ENCODE measurements at regions not wholly inside any gene's neighbourhood (a gene's known extent, or its start where the extent isn't known, plus 50 kb on each side); places are given as distances from the start of the nearest gene placed in this dataset.

- H3K27me3 Mint-ChIP-seq (ENCODE audit: low read depth): no peaks in the 10 kb centered on the region
These were observed 233.3 kb upstream of the MGAT5 start for GRCh38 chr2:134020608-134021007.

DNA sequence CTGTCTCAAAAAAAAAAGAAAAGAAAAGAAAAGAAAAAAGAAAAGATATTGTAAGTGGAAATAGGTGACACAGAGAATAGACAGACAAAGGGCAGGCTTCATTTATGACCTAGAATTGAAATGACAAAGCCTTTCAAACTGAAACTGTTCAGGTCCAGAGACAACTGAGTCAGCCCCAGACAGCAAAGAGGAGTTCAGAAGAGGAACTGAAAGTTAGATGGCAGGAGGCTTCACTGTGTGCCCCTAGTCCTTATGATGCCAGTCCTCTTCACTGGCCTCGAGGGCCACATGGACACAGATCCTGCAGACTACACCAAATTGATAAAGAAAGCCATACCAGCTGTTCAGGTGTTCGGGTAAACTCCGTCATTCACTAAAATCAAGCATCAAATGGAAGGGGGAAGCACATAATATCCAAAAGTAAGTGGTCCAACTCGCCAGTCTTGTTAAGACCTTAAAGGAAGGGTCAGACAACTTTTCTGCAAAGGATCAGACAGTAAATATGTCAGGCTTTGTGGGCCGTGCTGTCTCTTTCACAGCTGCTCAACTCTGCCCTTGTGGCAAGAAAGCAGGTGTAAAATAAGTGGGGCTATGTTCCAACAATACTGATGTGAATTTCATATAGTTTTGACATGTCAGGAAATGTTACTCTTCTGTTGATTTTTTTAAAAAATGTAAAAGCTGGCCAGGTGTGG lies 231.9 kb upstream of the MGAT5 start:
- Mint-ChIP-seq H3K27ac (ENCODE audit: unreplicated experiment) (no peak overlapping the region), H3K9me3 (no peaks in the 10 kb centered on the region), H3K27me3 (ENCODE audit: low read depth) (no peaks in the 10 kb centered on the region), H3K4me3 (no peak overlapping the region), H3K36me3 (ENCODE audit: low read depth) (no peaks in the 10 kb centered on the region), H3K4me1 (no peaks in the 10 kb centered on the region)
- no peak for DNase-seq (ENCODE audit: low read depth, low spot score)
- TF ChIP-seq, protein P1, sequence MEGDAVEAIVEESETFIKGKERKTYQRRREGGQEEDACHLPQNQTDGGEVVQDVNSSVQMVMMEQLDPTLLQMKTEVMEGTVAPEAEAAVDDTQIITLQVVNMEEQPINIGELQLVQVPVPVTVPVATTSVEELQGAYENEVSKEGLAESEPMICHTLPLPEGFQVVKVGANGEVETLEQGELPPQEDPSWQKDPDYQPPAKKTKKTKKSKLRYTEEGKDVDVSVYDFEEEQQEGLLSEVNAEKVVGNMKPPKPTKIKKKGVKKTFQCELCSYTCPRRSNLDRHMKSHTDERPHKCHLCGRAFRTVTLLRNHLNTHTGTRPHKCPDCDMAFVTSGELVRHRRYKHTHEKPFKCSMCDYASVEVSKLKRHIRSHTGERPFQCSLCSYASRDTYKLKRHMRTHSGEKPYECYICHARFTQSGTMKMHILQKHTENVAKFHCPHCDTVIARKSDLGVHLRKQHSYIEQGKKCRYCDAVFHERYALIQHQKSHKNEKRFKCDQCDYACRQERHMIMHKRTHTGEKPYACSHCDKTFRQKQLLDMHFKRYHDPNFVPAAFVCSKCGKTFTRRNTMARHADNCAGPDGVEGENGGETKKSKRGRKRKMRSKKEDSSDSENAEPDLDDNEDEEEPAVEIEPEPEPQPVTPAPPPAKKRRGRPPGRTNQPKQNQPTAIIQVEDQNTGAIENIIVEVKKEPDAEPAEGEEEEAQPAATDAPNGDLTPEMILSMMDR (conservative IDR thresholded peaks at IDR 0.05): no peak

More at GRCh38 chr2:134020608-134021007, 233.3 kb upstream of the MGAT5 start:
- TF ChIP-seq, protein P1 (conservative IDR thresholded peaks at IDR 0.05): no peak
- no peak overlapping the region for H3K27ac Mint-ChIP-seq (ENCODE audit: unreplicated experiment)
- H3K4me1 Mint-ChIP-seq: no peaks in the 10 kb centered on the region
- H3K9me3 Mint-ChIP-seq: no peaks in the 10 kb centered on the region
- no peaks in the 10 kb centered on the region for H3K36me3 Mint-ChIP-seq (ENCODE audit: low read depth)
- no peak overlapping the region for H3K4me3 Mint-ChIP-seq
- no peak for DNase-seq (ENCODE audit: low read depth, low spot score)

GRCh38 chr2:134023854-134024253 lies 230.0 kb upstream of the MGAT5 start:
- no peaks in the 10 kb centered on the region for H3K36me3 Mint-ChIP-seq (ENCODE audit: low read depth)
- DNase-seq (ENCODE audit: low read depth, low spot score): no peak
- no peaks in the 10 kb centered on the region for H3K4me1 Mint-ChIP-seq
- no peaks in the 10 kb centered on the region for H3K9me3 Mint-ChIP-seq
- H3K27ac Mint-ChIP-seq (ENCODE audit: unreplicated experiment): no peak overlapping the region
- TF ChIP-seq, protein P1 (conservative IDR thresholded peaks at IDR 0.05): no peak
- no peak overlapping the region for H3K4me3 Mint-ChIP-seq
- no peaks in the 10 kb centered on the region for H3K27me3 Mint-ChIP-seq (ENCODE audit: low read depth)

DNA sequence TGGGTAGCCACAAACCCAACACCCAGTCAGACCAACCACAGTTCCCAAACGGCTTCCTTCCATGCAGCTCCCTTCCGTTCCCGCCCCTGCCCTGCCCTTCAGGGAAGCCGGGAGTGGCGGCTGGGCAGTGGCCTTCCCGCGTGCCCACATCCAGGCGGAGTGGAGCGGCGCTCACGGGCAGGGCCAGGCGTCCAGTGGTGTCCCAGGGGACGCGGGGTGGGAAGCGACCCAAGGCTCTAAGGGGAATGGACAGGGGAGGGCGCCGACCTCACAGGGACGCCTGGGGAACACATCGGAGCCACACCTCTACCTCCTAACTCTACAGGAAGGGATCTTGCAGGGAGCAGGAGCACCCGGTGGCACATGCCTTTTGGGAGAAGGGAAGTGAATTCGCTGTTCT lies 225.9 kb upstream of the MGAT5 start:
- Mint-ChIP-seq H3K4me3 (no peak overlapping the region), H3K4me1 (no peaks in the 10 kb centered on the region), H3K9me3 (no peaks in the 10 kb centered on the region), H3K36me3 (ENCODE audit: low read depth) (no peaks in the 10 kb centered on the region), H3K27me3 (ENCODE audit: low read depth) (no peaks in the 10 kb centered on the region), H3K27ac (ENCODE audit: unreplicated experiment) (no peak overlapping the region)
- TF ChIP-seq, protein P1 (conservative IDR thresholded peaks at IDR 0.05): no peak
- DNase-seq (ENCODE audit: low read depth, low spot score): no peak

DNA sequence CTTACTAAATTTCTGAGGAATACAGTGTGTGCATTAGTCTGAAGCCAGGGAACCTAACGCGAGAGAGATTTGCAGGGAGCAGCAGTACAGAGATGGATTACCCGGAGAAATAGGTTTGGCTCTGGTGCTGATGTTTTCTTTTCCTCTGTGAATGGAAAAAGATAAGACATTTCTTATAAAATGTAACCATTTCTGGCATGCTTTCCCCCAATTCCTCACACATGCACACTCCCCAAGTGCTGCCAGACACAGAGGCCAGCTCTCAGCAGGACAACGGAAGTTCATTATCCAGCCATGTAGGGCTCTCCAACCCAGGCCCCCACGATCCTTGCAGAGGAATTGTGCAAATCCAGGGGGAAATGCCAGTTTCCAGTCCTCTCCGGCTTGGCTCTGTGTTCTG lies 224.5 kb upstream of the MGAT5 start:
- TF ChIP-seq, protein P1 (conservative IDR thresholded peaks at IDR 0.05): no peak
- Mint-ChIP-seq H3K27ac (ENCODE audit: unreplicated experiment) (no peak overlapping the region), H3K27me3 (ENCODE audit: low read depth) (no peaks in the 10 kb centered on the region), H3K4me1 (no peaks in the 10 kb centered on the region), H3K36me3 (ENCODE audit: low read depth) (no peaks in the 10 kb centered on the region), H3K4me3 (no peak overlapping the region), H3K9me3 (no peaks in the 10 kb centered on the region)
- DNase-seq (ENCODE audit: low read depth, low spot score): no peak

All from neural crest cell (in vitro differentiated cells).